SK-N-MC (cell line): ENCODE measurements at regions not wholly inside any gene's neighbourhood (a gene's known extent, or its start where the extent isn't known, plus 50 kb on each side); places are given as distances from the start of the nearest gene placed in this dataset.

Experiments used
- EZH2 ChIP-seq: fragments of 200-600 bp; sonication (generic); IDR thresholded peaks from one replicate; pipeline ENCODE4 v1.6.1; 2017; ENCODE audit warnings: antibody characterized with exemption
- POLR2AphosphoS5 ChIP-seq: IDR thresholded peaks from 2 replicates; pipeline ENCODE4 v1.6.1; 2012; ENCODE audit warnings: mild to moderate bottlenecking, low read depth, low read length, borderline replicate concordance

GRCh38 chr19:5290336-5291262 is 50.0 kb downstream of the PTPRS start:
- TF ChIP-seq POLR2AphosphoS5: no peak
- no peak for TF ChIP-seq EZH2
